ENCODE measurements at regions not wholly inside any gene's neighbourhood (a gene's known extent, or its start where the extent isn't known, plus 50 kb on each side); places are given as distances from the start of the nearest gene placed in this dataset.

- H3K27ac ChIP-seq (ENCODE audit: insufficient read depth, low read depth, low read length) = no peak overlapping the region
- H3K79me2 ChIP-seq (ENCODE audit: control insufficient read depth, insufficient read depth, low read length) = no peaks in the 10 kb centered on the region
- H4K20me1 ChIP-seq (replicated peaks; ENCODE audit: control insufficient read depth, extremely low read depth, insufficient read depth, low read length) = no peaks in the 10 kb centered on the region
- no TSS peak for BruUV-seq (replicated peaks)
- H3K36me3 ChIP-seq (ENCODE audit: control insufficient read depth in 2 of 2, extremely low read depth in 1 of 2, insufficient read depth in 2 of 2, low read length in 2 of 2) = no peaks in the 10 kb centered on the region
- H2AFZ ChIP-seq (ENCODE audit: low read depth, low read length) = no peak overlapping the region
- H3K9me3 ChIP-seq (replicated peaks; ENCODE audit: control insufficient read depth, insufficient read depth, low read length) = peaks cover 13% of the 10 kb centered on the region
- H3K4me2 ChIP-seq (ENCODE audit: insufficient read depth, low read length) = no peak overlapping the region
- intact Hi-C loops (cut with micrococcal nuclease) = no loop called here
- no peaks in the 10 kb centered on the region for H3K9me1 ChIP-seq (replicated peaks; ENCODE audit: control insufficient read depth, extremely low read depth, insufficient read depth, low read length)
- dilution Hi-C loops (cut with MboI; ENCODE audit: extremely low pct_ligation_motif_present, low sequenced_read_pairs) = no loop called here
- no peak for DNase-seq (ENCODE audit: low read depth, low spot score)
- FAIRE-seq = no peak
- ChIA-PET CTCF (no interaction called here), POLR2A (no interaction called here)
- H3K4me3 ChIP-seq (replicated peaks in 1 of 3; ENCODE audit: insufficient read depth in 1 of 3, low read depth in 1 of 3, low read length in 3 of 3) = no peak overlapping the region
- H3K9ac ChIP-seq (replicated peaks; ENCODE audit: extremely low read depth, insufficient read depth, low read length) = no peak overlapping the region
- H3K4me1 ChIP-seq (ENCODE audit: control insufficient read depth, extremely low read depth, insufficient read depth, low read length) = no peaks in the 10 kb centered on the region
- TF ChIP-seq GATA2 (IDR thresholded peaks at IDR 0.05; ENCODE audit: insufficient read depth, insufficient read length, low read depth, low read length) = no peak
- TF ChIP-seq JUN (IDR thresholded peaks at IDR 0.05; ENCODE audit: borderline replicate concordance, insufficient read depth, insufficient read length, low read depth) = no peak
- no peaks in the 10 kb centered on the region for H3K27me3 ChIP-seq (ENCODE audit: control insufficient read depth in 2 of 2, insufficient read depth in 2 of 2, low read length in 2 of 2)
Observed at GRCh38 chr14:97840159-97840558, 1043.0 kb downstream of the VRK1 start.

GRCh38 chr14:97841762-97842161, 1044.6 kb downstream of the VRK1 start:
- H3K79me2 ChIP-seq (ENCODE audit: control insufficient read depth, insufficient read depth, low read length) = no peaks in the 10 kb centered on the region
- ChIA-PET CTCF (no interaction called here), POLR2A (no interaction called here)
- no peak overlapping the region for H2AFZ ChIP-seq (ENCODE audit: low read depth, low read length)
- H3K27ac ChIP-seq (ENCODE audit: insufficient read depth, low read depth, low read length) = no peak overlapping the region
- H3K4me1 ChIP-seq (ENCODE audit: control insufficient read depth, extremely low read depth, insufficient read depth, low read length) = no peaks in the 10 kb centered on the region
- H3K36me3 ChIP-seq (ENCODE audit: control insufficient read depth in 2 of 2, extremely low read depth in 1 of 2, insufficient read depth in 2 of 2, low read length in 2 of 2) = no peaks in the 10 kb centered on the region
- no peak overlapping the region for H3K4me3 ChIP-seq (replicated peaks in 1 of 3; ENCODE audit: insufficient read depth in 1 of 3, low read depth in 1 of 3, low read length in 3 of 3)
- peaks cover 14% of the 10 kb centered on the region for H3K9me3 ChIP-seq (replicated peaks; ENCODE audit: control insufficient read depth, insufficient read depth, low read length)
- no peak for TF ChIP-seq FOS (IDR thresholded peaks at IDR 0.05; ENCODE audit: borderline replicate concordance, insufficient read depth, low read length)
- TF ChIP-seq POLR2A (IDR thresholded peaks at IDR 0.05; ENCODE audit: low read depth, low read length) = no peak
- no peak for TF ChIP-seq POLR2AphosphoS5 (IDR thresholded peaks at IDR 0.05; ENCODE audit: insufficient read depth, low read depth, low read length)
- no peak for TF ChIP-seq MAX (IDR thresholded peaks at IDR 0.05; ENCODE audit: insufficient read depth, insufficient read length)
- TF ChIP-seq EZH2 (IDR thresholded peaks at IDR 0.05; ENCODE audit: borderline replicate concordance, low read depth, low read length, severe bottlenecking) = no peak
- TF ChIP-seq JUN (IDR thresholded peaks at IDR 0.05; ENCODE audit: borderline replicate concordance, insufficient read depth, insufficient read length, low read depth) = no peak
- TF ChIP-seq CTCF (IDR thresholded peaks at IDR 0.05; ENCODE audit: extremely low read depth in 1 of 2, insufficient read depth in 1 of 2, low read depth in 1 of 2, low read length in 2 of 2) = no peak
- TF ChIP-seq GATA2 (IDR thresholded peaks at IDR 0.05; ENCODE audit: insufficient read depth, insufficient read length, low read depth, low read length) = no peak
- FAIRE-seq = no peak
- no peaks in the 10 kb centered on the region for H3K9me1 ChIP-seq (replicated peaks; ENCODE audit: control insufficient read depth, extremely low read depth, insufficient read depth, low read length)
- H3K9ac ChIP-seq (replicated peaks; ENCODE audit: extremely low read depth, insufficient read depth, low read length) = no peak overlapping the region
- BruUV-seq (replicated peaks) = no TSS peak
- H4K20me1 ChIP-seq (replicated peaks; ENCODE audit: control insufficient read depth, extremely low read depth, insufficient read depth, low read length) = no peaks in the 10 kb centered on the region
- DNase-seq (ENCODE audit: low read depth, low spot score) = no peak
- H3K27me3 ChIP-seq (ENCODE audit: control insufficient read depth in 2 of 2, insufficient read depth in 2 of 2, low read length in 2 of 2) = no peaks in the 10 kb centered on the region
- intact Hi-C loops (cut with micrococcal nuclease) = no loop called here
- H3K4me2 ChIP-seq (ENCODE audit: insufficient read depth, low read length) = no peak overlapping the region
- dilution Hi-C loops (cut with MboI; ENCODE audit: extremely low pct_ligation_motif_present, low sequenced_read_pairs) = no loop called here
